HCT116 (cell line): ENCODE measurements at regions not wholly inside any gene's neighbourhood (a gene's known extent, or its start where the extent isn't known, plus 50 kb on each side); places are given as distances from the start of the nearest gene placed in this dataset.

Source experiments
- ATAC-seq: fragments of 200-7000 bp; cut with Tn5 transposase; 2 replicates; pipeline ENCODE4 v1.9.1; 2020; ENCODE audit warnings: mild to moderate bottlenecking, moderate library complexity
- BruUV-seq: library from RNA; stranded (reverse); fragments of 400-500 nt; replicated peaks from 2 replicates; lab custom pipeline; 2021; lab: Mats Ljungman, UMichigan
- CTCF ChIA-PET: fragments of 300-600 bp; sonication (Branson Sonifier 250); formaldehyde crosslinking; loops from one replicate; lab custom pipeline; 2021; ENCODE audit warnings: antibody characterized with exemption; lab: Charles Lee
- POLR2A ChIA-PET: fragments of 300-600, 350-600 bp; sonication (Branson Sonifier 250); formaldehyde crosslinking; loops from one replicate; lab custom pipeline; 2021; ENCODE audit warnings: antibody characterized with exemption; lab: Charles Lee
- RAD21 ChIA-PET, 2 experiments: fragments of 300-600 bp; sonication (Branson Sonifier 250); formaldehyde crosslinking; loops; one replicate each; lab custom pipeline; 2023; ENCODE audit warnings: low total read pairs in 2 of 2; ENCODE audit not compliant: uncharacterized antibody in 2 of 2, unreplicated experiment in 2 of 2, low non-redundant PET in 1 of 2; lab: Charles Lee
- DNase-seq: peaks from one replicate; pipeline ENCODE4 v3.0.0-alpha.2; 2010; ENCODE audit warnings: low read depth, low spot score
- H2AFZ ChIP-seq: fragments of 200-600 bp; shearing (Covaris generic), sonication (generic); 2 replicates; pipeline ENCODE4 v1.6.1; 2017; ENCODE audit warnings: low read depth, mixed run types, mixed read lengths, antibody characterized with exemption, low read length; ENCODE audit not compliant: poor library complexity, severe bottlenecking
- H3K27ac ChIP-seq: 2 replicates; pipeline ENCODE4 v1.5.1; 2012; ENCODE audit warnings: low read depth, low read length
- H3K27me3 ChIP-seq: fragments of 200-600 bp; sonication (generic); 2 replicates; pipeline ENCODE4 v1.6.1; 2016; ENCODE audit warnings: mixed run types, low read length, mixed read lengths; ENCODE audit not compliant: insufficient read depth
- H3K36me3 ChIP-seq, 2 experiments: fragments of 200-500 bp in 1 of 2; fragments of 200-600 bp in 1 of 2; sonication (Bioruptor generic) in 1 of 2; sonication (generic) in 1 of 2; 2 replicates each; pipeline versions ENCODE4 v1.5.1 to v1.6.1; 2014 to 2016; ENCODE audit warnings: low read length in 2 of 2, inconsistent platforms in 1 of 2, mixed read lengths in 1 of 2, mixed run types in 1 of 2; ENCODE audit not compliant: insufficient read depth in 2 of 2, control insufficient read depth in 1 of 2
- H3K4me1 ChIP-seq, 2 experiments: fragments of 200-600 bp in 1 of 2; sonication (generic) in 1 of 2; 2 replicates each; pipeline versions ENCODE4 v1.5.1 to v1.6.1; 2012 to 2017; ENCODE audit warnings: low read length in 2 of 2, inconsistent platforms in 1 of 2, mild to moderate bottlenecking in 1 of 2, mixed read lengths in 1 of 2, mixed run types in 1 of 2, moderate library complexity in 1 of 2; ENCODE audit not compliant: insufficient read depth in 2 of 2, control insufficient read depth in 1 of 2
- H3K4me2 ChIP-seq: fragments of 200-600 bp; sonication (generic); 2 replicates; pipeline ENCODE4 v1.6.1; 2017; ENCODE audit warnings: mixed run types, low read length, mixed read lengths
- H3K4me3 ChIP-seq, 2 experiments: fragments of 200-600 bp in 1 of 2; sonication (generic) in 1 of 2; replicated peaks in 1 of 2; 2 replicates each; pipeline ENCODE4 v1.5.1; 2011 to 2016; ENCODE audit warnings: low read length in 2 of 2, control low read depth in 1 of 2, low read depth in 1 of 2, mild to moderate bottlenecking in 1 of 2, mixed read lengths in 1 of 2, mixed run types in 1 of 2
- H3K79me2 ChIP-seq: fragments of 200-600 bp; sonication (generic); 2 replicates; pipeline ENCODE4 v1.6.1; 2017; ENCODE audit warnings: mild to moderate bottlenecking, mixed run types, low read length, moderate library complexity, mixed read lengths; ENCODE audit not compliant: insufficient read depth
- H3K9ac ChIP-seq: fragments of 200-600 bp; sonication (generic); 2 replicates; pipeline ENCODE4 v1.6.1; 2016; ENCODE audit warnings: low read length, mixed read lengths
- H3K9me2 ChIP-seq: fragments of 200-600 bp; sonication (generic), shearing (Covaris generic); 2 replicates; pipeline ENCODE4 v1.6.1; 2017; ENCODE audit warnings: mixed run types, mild to moderate bottlenecking, moderate library complexity; ENCODE audit not compliant: insufficient read depth
- H3K9me3 ChIP-seq, 2 experiments: fragments of 200-500 bp in 1 of 2; fragments of 200-600 bp in 1 of 2; sonication (Bioruptor generic) in 1 of 2; sonication (generic) in 1 of 2; 2 replicates each; pipeline ENCODE4 v1.6.1; 2014 to 2017; ENCODE audit warnings: low read length in 2 of 2, mixed read lengths in 2 of 2, inconsistent platforms in 1 of 2, low read depth in 1 of 2, mild to moderate bottlenecking in 1 of 2, mixed run types in 1 of 2, moderate library complexity in 1 of 2; ENCODE audit not compliant: control insufficient read depth in 1 of 2, insufficient read depth in 1 of 2
- H4K20me1 ChIP-seq: fragments of 200-600 bp; sonication (generic), shearing (Covaris generic); 2 replicates; pipeline ENCODE4 v1.6.1; 2017; ENCODE audit warnings: mixed run types, mild to moderate bottlenecking, moderate library complexity; ENCODE audit not compliant: insufficient read depth
- ATF3 ChIP-seq: IDR thresholded peaks from 2 replicates; pipeline ENCODE4 v1.6.1; 2012
- CEBPB ChIP-seq: IDR thresholded peaks from 2 replicates; pipeline ENCODE4 v1.6.1; 2012; ENCODE audit warnings: low read depth
- EZH2phosphoT487 ChIP-seq: fragments of 200-600 bp; IDR thresholded peaks from 2 replicates; pipeline ENCODE4 v1.6.1; 2018; ENCODE audit warnings: antibody characterized with exemption, borderline replicate concordance
- JUND ChIP-seq: IDR thresholded peaks from 2 replicates; pipeline ENCODE4 v1.6.1; 2012
- POLR2A ChIP-seq: IDR thresholded peaks from 2 replicates; pipeline ENCODE4 v1.7.0; 2011; ENCODE audit warnings: borderline replicate concordance; ENCODE audit not compliant: insufficient read depth, insufficient read length; ENCODE audit errors: extremely low read depth
- POLR2AphosphoS5 ChIP-seq: IDR thresholded peaks from 2 replicates; pipeline ENCODE4 v1.6.1; 2011; ENCODE audit warnings: mild to moderate bottlenecking, low read depth, low read length, moderate library complexity
- SIN3A ChIP-seq: IDR thresholded peaks from 2 replicates; pipeline ENCODE4 v1.6.1; 2012; ENCODE audit warnings: low read depth
- SP1 ChIP-seq: IDR thresholded peaks from 2 replicates; pipeline ENCODE4 v1.6.1; 2012; ENCODE audit warnings: low read depth
- TCF7L2 ChIP-seq: IDR thresholded peaks from 2 replicates; pipeline ENCODE4 v1.7.0; 2011; ENCODE audit warnings: borderline replicate concordance, inconsistent platforms; ENCODE audit not compliant: insufficient read depth, insufficient read length; ENCODE audit errors: extremely low read depth
- YY1 ChIP-seq: IDR thresholded peaks from 2 replicates; pipeline ENCODE4 v1.6.1; 2011; ENCODE audit warnings: low read length, low read depth, moderate library complexity, mild to moderate bottlenecking; ENCODE audit not compliant: insufficient replicate concordance; ENCODE audit errors: extremely low read depth
- ZFX ChIP-seq: fragments of 450-650 bp; IDR thresholded peaks from 2 replicates; pipeline ENCODE4 v1.6.1; 2017
- intact Hi-C: fragments of 100-400 bp; cut with micrococcal nuclease; formaldehyde crosslinking; loops from 2 replicates; pipeline ENCODE4 v1.10.0; 2022
- TF ChIP-seq, protein P1 (sequence below): IDR thresholded peaks from 2 replicates; pipeline ENCODE4 v1.6.1; 2012; ENCODE audit warnings: low read depth
- TF ChIP-seq, protein P2 (sequence below): IDR thresholded peaks from 2 replicates; pipeline ENCODE4 v1.6.1; 2011; ENCODE audit warnings: mild to moderate bottlenecking, low read length, moderate library complexity; ENCODE audit not compliant: insufficient replicate concordance; ENCODE audit errors: extremely low read depth

DNA sequence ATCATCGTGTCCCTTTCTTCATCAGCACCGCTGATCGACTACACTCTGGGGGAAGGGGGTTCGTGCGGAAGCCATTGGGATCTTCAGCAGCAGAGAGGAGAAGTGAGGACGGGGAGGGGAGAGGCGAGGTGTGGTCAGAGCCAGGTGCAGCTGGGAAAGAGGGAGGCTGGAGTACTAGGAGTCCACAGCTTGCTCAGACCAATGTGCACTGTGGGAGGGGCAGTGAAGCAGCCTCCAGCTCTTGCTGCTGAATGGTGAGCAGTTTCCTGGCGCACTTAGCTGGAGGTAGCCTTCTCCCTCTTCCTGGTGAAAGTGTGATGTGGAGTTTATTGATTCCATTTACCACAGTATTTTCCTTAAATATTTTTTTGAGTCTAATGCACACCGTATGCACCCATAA lies 99.0 kb upstream of the NECTIN1 start:
- CTCF ChIA-PET: no interaction called here
- Histone ChIP-seq H3K27me3 (peaks cover 23% of the 10 kb centered on the region; the same call in 1 of the 2 replicates), H4K20me1 (no peaks in the 10 kb centered on the region), H3K36me3 (no peaks in the 10 kb centered on the region), H3K79me2 (no peaks in the 10 kb centered on the region), H3K4me3 (no peak overlapping the region), H3K4me1 (peaks cover 3 to 10% of the 10 kb centered on the region in 2 experiments; a peak in 3 of 4 replicates), H3K9me2 (no peaks in the 10 kb centered on the region), H3K9ac (no peak overlapping the region), H2AFZ (no peak overlapping the region), H3K27ac (no peak overlapping the region), H3K9me3 (no peaks in the 10 kb centered on the region), H3K4me2 (no peak overlapping the region)
- no peak for ATAC-seq
- RAD21 ChIA-PET: no interaction called here
- TF ChIP-seq ATF3 (no peak), YY1 (no peak), TCF7L2 (no peak), ZFX (no peak), SIN3A (no peak), SP1 (no peak)
- intact Hi-C loops: no loop called here
- BruUV-seq: no TSS peak
- POLR2A ChIA-PET: no interaction called here
- no peak for DNase-seq

- no peaks in the 10 kb centered on the region for H4K20me1 ChIP-seq
- no peaks in the 10 kb centered on the region for H3K79me2 ChIP-seq
- H3K4me3 ChIP-seq: no peak overlapping the region
- H3K4me1 ChIP-seq: peaks cover 0 to 1% of the 10 kb centered on the region in 2 experiments; a peak in 2 of 4 replicates
- H3K9me3 ChIP-seq: no peaks in the 10 kb centered on the region
- DNase-seq (no peak), ATAC-seq (no peak)
- H3K27ac ChIP-seq: no peak overlapping the region
- no peaks in the 10 kb centered on the region for H3K9me2 ChIP-seq
- CTCF ChIA-PET: no interaction called here
- RAD21 ChIA-PET: no interaction called here
- peaks cover 23% of the 10 kb centered on the region; the same call in 1 of the 2 replicates for H3K27me3 ChIP-seq
- H3K36me3 ChIP-seq: no peaks in the 10 kb centered on the region
- no peak overlapping the region for H2AFZ ChIP-seq
- TF ChIP-seq, protein P1, sequence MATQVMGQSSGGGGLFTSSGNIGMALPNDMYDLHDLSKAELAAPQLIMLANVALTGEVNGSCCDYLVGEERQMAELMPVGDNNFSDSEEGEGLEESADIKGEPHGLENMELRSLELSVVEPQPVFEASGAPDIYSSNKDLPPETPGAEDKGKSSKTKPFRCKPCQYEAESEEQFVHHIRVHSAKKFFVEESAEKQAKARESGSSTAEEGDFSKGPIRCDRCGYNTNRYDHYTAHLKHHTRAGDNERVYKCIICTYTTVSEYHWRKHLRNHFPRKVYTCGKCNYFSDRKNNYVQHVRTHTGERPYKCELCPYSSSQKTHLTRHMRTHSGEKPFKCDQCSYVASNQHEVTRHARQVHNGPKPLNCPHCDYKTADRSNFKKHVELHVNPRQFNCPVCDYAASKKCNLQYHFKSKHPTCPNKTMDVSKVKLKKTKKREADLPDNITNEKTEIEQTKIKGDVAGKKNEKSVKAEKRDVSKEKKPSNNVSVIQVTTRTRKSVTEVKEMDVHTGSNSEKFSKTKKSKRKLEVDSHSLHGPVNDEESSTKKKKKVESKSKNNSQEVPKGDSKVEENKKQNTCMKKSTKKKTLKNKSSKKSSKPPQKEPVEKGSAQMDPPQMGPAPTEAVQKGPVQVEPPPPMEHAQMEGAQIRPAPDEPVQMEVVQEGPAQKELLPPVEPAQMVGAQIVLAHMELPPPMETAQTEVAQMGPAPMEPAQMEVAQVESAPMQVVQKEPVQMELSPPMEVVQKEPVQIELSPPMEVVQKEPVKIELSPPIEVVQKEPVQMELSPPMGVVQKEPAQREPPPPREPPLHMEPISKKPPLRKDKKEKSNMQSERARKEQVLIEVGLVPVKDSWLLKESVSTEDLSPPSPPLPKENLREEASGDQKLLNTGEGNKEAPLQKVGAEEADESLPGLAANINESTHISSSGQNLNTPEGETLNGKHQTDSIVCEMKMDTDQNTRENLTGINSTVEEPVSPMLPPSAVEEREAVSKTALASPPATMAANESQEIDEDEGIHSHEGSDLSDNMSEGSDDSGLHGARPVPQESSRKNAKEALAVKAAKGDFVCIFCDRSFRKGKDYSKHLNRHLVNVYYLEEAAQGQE: no peak
- no peak for TF ChIP-seq POLR2AphosphoS5
- TF ChIP-seq ZFX: no peak
- TF ChIP-seq, protein P2, sequence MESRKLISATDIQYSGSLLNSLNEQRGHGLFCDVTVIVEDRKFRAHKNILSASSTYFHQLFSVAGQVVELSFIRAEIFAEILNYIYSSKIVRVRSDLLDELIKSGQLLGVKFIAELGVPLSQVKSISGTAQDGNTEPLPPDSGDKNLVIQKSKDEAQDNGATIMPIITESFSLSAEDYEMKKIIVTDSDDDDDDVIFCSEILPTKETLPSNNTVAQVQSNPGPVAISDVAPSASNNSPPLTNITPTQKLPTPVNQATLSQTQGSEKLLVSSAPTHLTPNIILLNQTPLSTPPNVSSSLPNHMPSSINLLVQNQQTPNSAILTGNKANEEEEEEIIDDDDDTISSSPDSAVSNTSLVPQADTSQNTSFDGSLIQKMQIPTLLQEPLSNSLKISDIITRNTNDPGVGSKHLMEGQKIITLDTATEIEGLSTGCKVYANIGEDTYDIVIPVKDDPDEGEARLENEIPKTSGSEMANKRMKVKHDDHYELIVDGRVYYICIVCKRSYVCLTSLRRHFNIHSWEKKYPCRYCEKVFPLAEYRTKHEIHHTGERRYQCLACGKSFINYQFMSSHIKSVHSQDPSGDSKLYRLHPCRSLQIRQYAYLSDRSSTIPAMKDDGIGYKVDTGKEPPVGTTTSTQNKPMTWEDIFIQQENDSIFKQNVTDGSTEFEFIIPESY: no peak
- TF ChIP-seq EZH2phosphoT487: no peak
- TF ChIP-seq JUND: no peak
- TF ChIP-seq SIN3A: no peak
- no peak for TF ChIP-seq POLR2A
- TF ChIP-seq CEBPB: no peak
- BruUV-seq: no TSS peak
- intact Hi-C loops: no loop called here
- POLR2A ChIA-PET: no interaction called here
- no peak overlapping the region for H3K4me2 ChIP-seq
- no peak overlapping the region for H3K9ac ChIP-seq
These were observed 98.1 kb upstream of the NECTIN1 start for GRCh38 chr11:119827113-119827512.
